IgD-negative memory B cell (primary cell): ENCODE measurements at regions not wholly inside any gene's neighbourhood (a gene's known extent, or its start where the extent isn't known, plus 50 kb on each side); places are given as distances from the start of the nearest gene placed in this dataset.

Experiments
- H3K27ac Mint-ChIP-seq, 3 donors: one replicate each; pipeline ENCODE4 v1.8.0; 2020 to 2022; ENCODE audit warnings: mild to moderate bottlenecking in 3 of 3, mixed read lengths in 3 of 3, moderate library complexity in 1 of 3
- H3K27me3 Mint-ChIP-seq: one replicate; pipeline ENCODE4 v1.8.0; 2021; ENCODE audit warnings: mixed read lengths
- H3K36me3 Mint-ChIP-seq: one replicate; pipeline ENCODE4 v1.8.0; 2020; ENCODE audit warnings: mild to moderate bottlenecking, mixed read lengths
- H3K4me1 Mint-ChIP-seq, 3 donors: one replicate each; pipeline ENCODE4 v1.8.0; 2020 to 2022; ENCODE audit warnings: mixed read lengths in 3 of 3, mild to moderate bottlenecking in 1 of 3
- H3K4me3 Mint-ChIP-seq, 4 donors: one replicate each; pipeline ENCODE4 v1.8.0; 2020 to 2022; ENCODE audit warnings: mild to moderate bottlenecking in 4 of 4, mixed read lengths in 4 of 4, moderate library complexity in 3 of 4
- H3K9me3 Mint-ChIP-seq, 3 donors: one replicate each; pipeline ENCODE4 v1.8.0; 2020 to 2021; ENCODE audit warnings: mixed read lengths in 3 of 3, mild to moderate bottlenecking in 1 of 3

GRCh38 chr3:66101901-66102300, 63.2 kb upstream of the MAGI1 start:
- H3K27me3 Mint-ChIP-seq: no peaks in the 10 kb centered on the region
- no peaks in the 10 kb centered on the region for H3K36me3 Mint-ChIP-seq
- no peak overlapping the region for H3K27ac Mint-ChIP-seq
- H3K9me3 Mint-ChIP-seq: peaks cover 0 to 2% (median 0%) of the 10 kb centered on the region in 3 donors
- H3K4me3 Mint-ChIP-seq: no peak overlapping the region
- H3K4me1 Mint-ChIP-seq: no peaks in the 10 kb centered on the region

GRCh38 chr3:66099541-66100065, 60.9 kb upstream of the MAGI1 start:
- no peaks in the 10 kb centered on the region for H3K27me3 Mint-ChIP-seq
- H3K36me3 Mint-ChIP-seq: no peaks in the 10 kb centered on the region
- H3K4me1 Mint-ChIP-seq: no peaks in the 10 kb centered on the region
- peaks cover 0 to 3% (median 2%) of the 10 kb centered on the region in 3 donors for H3K9me3 Mint-ChIP-seq
- H3K4me3 Mint-ChIP-seq: peak overlapping the region in 1 of 4 donors; percentile 41
- H3K27ac Mint-ChIP-seq: no peak overlapping the region

- no peak overlapping the region for H3K27ac Mint-ChIP-seq
- no peak overlapping the region for H3K4me3 Mint-ChIP-seq
- H3K27me3 Mint-ChIP-seq: no peaks in the 10 kb centered on the region
- peaks cover 0 to 3% (median 2%) of the 10 kb centered on the region in 3 donors for H3K9me3 Mint-ChIP-seq
- no peaks in the 10 kb centered on the region for H3K36me3 Mint-ChIP-seq
- no peaks in the 10 kb centered on the region for H3K4me1 Mint-ChIP-seq
These were observed 59.7 kb upstream of the MAGI1 start for GRCh38 chr3:66098436-66098835.

GRCh38 chr3:66097647-66098046, 58.9 kb upstream of the MAGI1 start:
- no peak overlapping the region for H3K27ac Mint-ChIP-seq

GRCh38 chr3:66095295-66096001, 56.7 kb upstream of the MAGI1 start:
- Mint-ChIP-seq H3K9me3 (peaks cover 0 to 3% (median 3%) of the 10 kb centered on the region in 3 donors), H3K4me3 (no peak overlapping the region), H3K27me3 (no peaks in the 10 kb centered on the region), H3K27ac (no peak overlapping the region), H3K36me3 (no peaks in the 10 kb centered on the region), H3K4me1 (no peaks in the 10 kb centered on the region)

More at GRCh38 chr3:66097647-66098046, 58.9 kb upstream of the MAGI1 start:
- Mint-ChIP-seq H3K4me3 (no peak overlapping the region), H3K4me1 (no peaks in the 10 kb centered on the region), H3K27me3 (no peaks in the 10 kb centered on the region), H3K9me3 (peaks cover 0 to 3% (median 3%) of the 10 kb centered on the region in 3 donors), H3K36me3 (no peaks in the 10 kb centered on the region)

- H3K36me3 Mint-ChIP-seq: no peaks in the 10 kb centered on the region
- no peaks in the 10 kb centered on the region for H3K4me1 Mint-ChIP-seq
- no peak overlapping the region for H3K27ac Mint-ChIP-seq
- no peaks in the 10 kb centered on the region for H3K27me3 Mint-ChIP-seq
- H3K9me3 Mint-ChIP-seq: peaks cover 0 to 3% (median 3%) of the 10 kb centered on the region in 3 donors
- no peak overlapping the region for H3K4me3 Mint-ChIP-seq
These were observed 55.3 kb upstream of the MAGI1 start for GRCh38 chr3:66093981-66094380.

- H3K9me3 Mint-ChIP-seq: peaks cover 0 to 3% (median 3%) of the 10 kb centered on the region in 3 donors
These were observed 53.7 kb upstream of the MAGI1 start for GRCh38 chr3:66092175-66092995.

More at GRCh38 chr3:66092175-66092995, 53.7 kb upstream of the MAGI1 start:
- Mint-ChIP-seq H3K4me1 (no peaks in the 10 kb centered on the region), H3K27ac (peak overlapping the region in 1 of 3 donors; percentile 87), H3K36me3 (no peaks in the 10 kb centered on the region), H3K27me3 (no peaks in the 10 kb centered on the region), H3K4me3 (no peak overlapping the region)
